ENCODE measurements at regions not wholly inside any gene's neighbourhood (a gene's known extent, or its start where the extent isn't known, plus 50 kb on each side); places are given as distances from the start of the nearest gene placed in this dataset.
"Not testable (repeated sequence)": the region's sequence is repeated elsewhere in the genome, so short reads cannot be mapped to it uniquely, and the experiment has no call there.

GRCh38 chr2:51919395-51919794, 887.5 kb upstream of the NRXN1 start:
- DNase-seq = no peak
- no peak overlapping the region for H3K27ac ChIP-seq
- H3K27me3 ChIP-seq = no peaks in the 10 kb centered on the region
- H3K4me1 ChIP-seq = no peaks in the 10 kb centered on the region
- H3K4me3 ChIP-seq = no peak overlapping the region
- intact Hi-C loops (cut with DNase I; ENCODE audit: low total_unique reads) = no loop called here
- H3K36me3 ChIP-seq = peaks cover 0 to 3% of the 10 kb centered on the region in 2 donors
- H3K9me3 ChIP-seq = no peaks in the 10 kb centered on the region
- TF ChIP-seq CTCF (IDR thresholded peaks at IDR 0.05) = no peak
- TF ChIP-seq POLR2A (IDR thresholded peaks at IDR 0.05) = no peak

GRCh38 chr2:51918113-51918512, 886.2 kb upstream of the NRXN1 start:
- TF ChIP-seq CTCF (IDR thresholded peaks at IDR 0.05) (no peak), POLR2A (IDR thresholded peaks at IDR 0.05) (no peak)
- Histone ChIP-seq H3K4me3 (no peak overlapping the region), H3K27me3 (no peaks in the 10 kb centered on the region), H3K4me1 (no peaks in the 10 kb centered on the region), H3K9me3 (no peaks in the 10 kb centered on the region), H3K27ac (no peak overlapping the region), H3K36me3 (peaks cover 0 to 3% of the 10 kb centered on the region in 2 donors)
- intact Hi-C loops (cut with DNase I; ENCODE audit: low total_unique reads) = no loop called here
- DNase-seq = no peak

- Histone ChIP-seq H3K9me3 (no peaks in the 10 kb centered on the region), H3K4me1 (no peaks in the 10 kb centered on the region), H3K27ac (no peak overlapping the region), H3K4me3 (no peak overlapping the region), H3K27me3 (no peaks in the 10 kb centered on the region), H3K36me3 (no peaks in the 10 kb centered on the region)
- TF ChIP-seq CTCF (IDR thresholded peaks at IDR 0.05) = no peak
- TF ChIP-seq POLR2A (IDR thresholded peaks at IDR 0.05) = no peak
- no peak for DNase-seq
- intact Hi-C loops (cut with DNase I; ENCODE audit: low total_unique reads) = no loop called here
Observed at GRCh38 chr2:51903728-51904127, 871.8 kb upstream of the NRXN1 start.

GRCh38 chr2:51899643-51900042, 867.7 kb upstream of the NRXN1 start:
- Histone ChIP-seq H3K36me3 (no peaks in the 10 kb centered on the region), H3K4me1 (no peaks in the 10 kb centered on the region), H3K4me3 (no peak overlapping the region), H3K27ac (no peak overlapping the region), H3K9me3 (no peaks in the 10 kb centered on the region), H3K27me3 (no peaks in the 10 kb centered on the region)
- no peak for DNase-seq
- intact Hi-C loops (cut with DNase I; ENCODE audit: low total_unique reads) = no loop called here
- TF ChIP-seq POLR2A (IDR thresholded peaks at IDR 0.05) = no peak
- TF ChIP-seq CTCF (IDR thresholded peaks at IDR 0.05) = no peak

- H3K36me3 ChIP-seq; H3K27ac ChIP-seq; H3K4me3 ChIP-seq; H3K4me1 ChIP-seq; DNase-seq; intact Hi-C loops (cut with DNase I; ENCODE audit: low total_unique reads); H3K27me3 ChIP-seq; H3K9me3 ChIP-seq: not testable (repeated sequence)
Observed at GRCh38 chr2:51894584-51894983, 862.7 kb upstream of the NRXN1 start.

GRCh38 chr2:51888120-51888519, 856.2 kb upstream of the NRXN1 start:
- Histone ChIP-seq H3K9me3 (no peaks in the 10 kb centered on the region), H3K36me3 (no peaks in the 10 kb centered on the region), H3K4me3 (no peak overlapping the region), H3K4me1 (no peaks in the 10 kb centered on the region), H3K27ac (no peak overlapping the region), H3K27me3 (no peaks in the 10 kb centered on the region)
- intact Hi-C loops (cut with DNase I; ENCODE audit: low total_unique reads) = no loop called here
- DNase-seq = no peak
- no peak for TF ChIP-seq CTCF (IDR thresholded peaks at IDR 0.05)
- no peak for TF ChIP-seq POLR2A (IDR thresholded peaks at IDR 0.05)
